HG02938 (cell line): ENCODE measurements at regions not wholly inside any gene's neighbourhood (a gene's known extent, or its start where the extent isn't known, plus 50 kb on each side); places are given as distances from the start of the nearest gene placed in this dataset.
"Not testable (repeated sequence)": the region's sequence is repeated elsewhere in the genome, so short reads cannot be mapped to it uniquely, and the experiment has no call there.

ENCODE experiments used
- ATAC-seq: cut with Tn5 transposase; IDR thresholded peaks from one replicate; pipeline ENCODE4 v1.9.1; 2021; ENCODE audit warnings: mild to moderate bottlenecking, moderate library complexity; ENCODE audit not compliant: unreplicated experiment

DNA sequence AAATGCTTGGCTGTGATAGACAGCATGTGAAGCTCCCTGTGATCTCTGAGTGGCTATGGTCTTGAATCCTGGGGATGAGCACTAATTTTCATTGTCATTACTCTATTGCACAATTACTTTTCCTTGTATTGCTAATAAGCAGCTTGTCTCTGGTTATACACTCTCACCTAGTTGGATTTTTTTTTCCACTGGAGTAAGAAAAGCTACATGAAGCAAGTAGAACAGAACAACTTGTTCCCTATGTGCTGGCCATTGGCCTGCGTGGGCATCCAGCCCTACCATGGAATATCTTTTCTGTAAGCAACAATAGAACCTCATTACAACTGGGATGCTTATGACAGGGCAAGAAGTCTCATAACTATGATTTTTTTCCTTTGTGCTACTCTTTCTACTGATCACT lies 807.4 kb downstream of the TNS3 start:
- ATAC-seq: no peak

DNA sequence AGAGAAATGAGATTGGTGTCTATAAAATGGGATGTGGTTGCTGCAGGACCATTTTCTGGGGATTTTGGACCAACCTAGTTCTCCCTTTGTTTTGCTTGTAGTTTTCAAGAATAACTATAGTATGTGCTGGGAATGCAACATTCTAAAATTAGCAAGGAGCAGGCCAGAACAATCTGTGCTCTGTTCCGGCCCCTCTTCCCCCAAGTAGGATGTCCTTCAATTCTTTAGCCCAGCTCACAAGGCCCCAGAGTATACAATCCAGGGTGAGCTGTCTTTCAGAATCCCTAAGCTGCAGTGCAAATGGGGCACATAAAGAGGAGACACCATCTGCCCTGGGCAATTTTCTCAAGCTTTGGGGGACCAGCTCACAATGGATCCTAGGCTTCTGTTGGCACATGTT lies 809.1 kb downstream of the TNS3 start:
- ATAC-seq: no peak

DNA sequence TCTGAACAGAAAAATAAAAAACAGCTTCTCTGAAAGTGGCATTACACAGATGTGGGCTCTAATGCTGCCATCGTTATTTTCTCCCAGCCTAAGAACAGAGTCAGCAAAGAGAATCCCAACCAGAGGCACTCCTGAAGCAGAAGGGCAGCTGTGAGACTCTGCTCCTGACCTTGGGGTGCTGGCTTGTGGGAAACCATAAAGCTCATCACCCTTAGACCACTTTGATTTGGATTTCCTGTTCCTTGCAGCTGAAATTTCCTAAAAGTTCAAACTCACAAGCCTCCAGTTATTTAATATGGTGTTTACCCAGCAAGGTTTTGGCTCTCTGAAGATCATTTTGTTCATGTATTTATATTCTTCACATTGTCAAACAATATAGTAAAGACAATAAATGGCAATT lies 814.8 kb downstream of the TNS3 start:
- no peak for ATAC-seq

DNA sequence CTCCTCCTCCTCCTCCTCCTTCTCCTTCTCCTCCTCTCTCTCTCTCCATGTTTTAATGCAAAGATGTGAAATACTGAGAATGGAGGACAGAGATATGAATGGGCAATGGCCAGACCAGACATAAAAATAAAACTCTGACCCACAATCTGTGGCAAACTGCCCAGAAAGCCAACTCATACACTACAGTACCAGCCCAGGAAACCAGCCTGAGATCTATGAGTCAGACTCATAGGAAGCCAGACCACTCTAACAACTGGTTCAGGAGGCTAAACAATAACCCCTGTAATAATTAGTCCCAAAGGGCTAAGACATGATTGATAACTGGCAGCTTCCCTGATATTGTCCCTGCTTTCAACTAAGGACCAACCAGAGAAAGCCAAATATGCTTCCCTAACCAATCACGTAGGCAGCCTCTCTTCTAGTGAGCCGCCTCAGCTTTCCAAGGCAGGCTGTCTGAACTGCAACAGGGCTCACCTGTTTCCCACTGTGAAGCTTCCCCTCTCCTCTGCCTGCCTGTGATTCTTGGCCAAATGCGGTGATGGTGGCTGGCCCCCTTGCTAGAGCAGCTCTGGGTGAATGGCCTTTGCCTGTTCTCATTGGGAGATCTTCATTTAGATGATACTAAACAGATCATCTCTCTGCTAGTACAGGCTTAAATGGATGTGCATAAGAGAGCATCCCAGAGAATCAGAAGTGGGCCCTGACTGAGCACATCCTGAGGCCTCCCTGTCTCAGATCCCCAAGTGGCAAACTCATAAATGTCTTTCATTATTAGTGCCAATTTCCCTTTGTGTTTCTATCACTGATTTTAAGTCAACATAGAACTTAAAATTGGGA lies 817.6 kb downstream of the TNS3 start:
- ATAC-seq: no peak

DNA sequence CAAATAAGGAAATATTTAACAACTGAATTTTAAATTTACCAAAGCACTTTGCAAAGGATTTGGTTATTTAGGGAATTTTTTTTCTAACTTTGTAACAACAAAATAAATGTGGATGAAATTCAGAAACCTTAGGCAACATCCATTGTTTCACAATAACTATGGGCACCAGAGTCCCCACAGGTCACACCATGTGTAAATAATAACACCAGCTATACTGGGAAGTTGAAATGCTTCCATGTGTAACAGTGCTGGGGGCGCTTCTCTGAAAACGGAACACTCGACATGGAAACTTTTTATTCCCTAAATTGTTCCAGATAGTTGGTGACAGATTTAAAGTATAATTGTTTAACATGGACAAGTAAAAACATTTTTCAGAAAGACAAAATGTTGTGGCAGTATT lies 818.6 kb downstream of the TNS3 start:
- no peak for ATAC-seq

DNA sequence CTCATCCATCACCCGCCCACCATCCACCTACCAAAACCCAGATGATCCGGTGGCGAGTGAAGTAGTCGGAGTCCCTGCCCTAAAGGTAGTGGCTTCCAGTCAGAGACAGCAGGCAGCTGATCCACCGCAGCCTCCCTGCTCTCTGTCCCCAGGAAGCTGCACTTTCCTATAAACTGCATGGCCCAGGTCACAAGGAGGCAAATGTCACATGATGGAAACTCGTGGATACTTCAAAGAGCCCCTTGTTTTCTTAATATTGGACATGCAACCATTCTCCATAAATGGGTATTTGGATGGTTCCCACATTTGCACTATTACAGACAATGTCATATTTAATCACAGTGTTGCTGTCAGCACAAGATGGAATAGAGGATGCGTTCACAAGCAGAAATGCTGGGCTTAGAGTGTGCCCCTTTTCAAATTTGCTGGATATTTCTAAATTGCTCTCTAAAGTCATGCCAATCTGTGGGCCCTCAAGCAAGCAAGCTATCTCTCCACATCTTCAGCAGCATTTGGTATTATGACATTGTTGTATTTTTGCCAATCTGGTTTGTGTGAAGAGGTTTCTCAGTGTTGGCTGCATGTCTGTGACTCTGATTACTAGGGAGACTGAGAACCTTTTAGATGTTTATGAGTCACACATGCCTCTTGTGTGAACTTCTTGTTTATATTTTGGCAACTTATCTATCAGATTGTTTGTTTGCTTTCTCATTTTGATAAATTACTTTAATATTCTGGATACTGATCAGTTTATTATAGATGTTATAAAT lies 822.0 kb downstream of the TNS3 start:
- ATAC-seq: no peak

DNA sequence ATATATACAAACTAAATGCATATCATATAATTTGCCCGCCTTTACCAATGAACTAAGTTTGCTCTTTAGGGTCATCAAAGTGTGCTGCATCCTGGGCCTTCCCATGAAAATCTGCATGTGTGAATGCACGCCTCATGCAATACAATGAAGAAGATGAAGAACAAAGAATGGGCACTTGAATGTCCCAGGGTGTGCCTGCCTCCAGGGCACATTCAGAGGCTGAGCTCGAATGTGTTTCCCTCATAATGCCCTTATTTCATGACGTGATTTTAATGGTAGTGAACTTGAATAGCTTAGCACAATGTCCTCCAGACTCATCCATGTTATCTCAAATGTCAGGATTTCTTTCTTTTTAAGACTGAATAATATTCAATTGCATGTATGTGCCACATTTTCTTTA lies 824.9 kb downstream of the TNS3 start:
- no peak for ATAC-seq

DNA sequence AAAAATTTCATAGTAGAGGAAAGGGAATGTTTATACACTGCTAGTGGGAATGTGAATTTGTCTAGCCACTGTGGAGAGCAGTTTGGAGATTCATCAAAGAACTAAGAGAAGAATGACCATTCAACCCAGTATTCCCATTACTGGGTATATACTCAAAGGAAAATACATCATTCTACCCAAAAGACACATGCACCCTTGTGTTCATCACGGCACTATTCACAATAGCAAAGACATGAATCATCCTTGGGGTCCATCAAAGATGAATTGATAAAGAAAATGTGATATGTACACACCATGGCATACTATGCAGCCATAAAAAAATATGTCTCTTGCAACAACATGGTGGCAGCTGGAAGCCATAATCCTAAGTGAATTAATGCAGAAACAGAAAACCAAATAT lies 825.7 kb downstream of the TNS3 start:
- no peak for ATAC-seq

DNA sequence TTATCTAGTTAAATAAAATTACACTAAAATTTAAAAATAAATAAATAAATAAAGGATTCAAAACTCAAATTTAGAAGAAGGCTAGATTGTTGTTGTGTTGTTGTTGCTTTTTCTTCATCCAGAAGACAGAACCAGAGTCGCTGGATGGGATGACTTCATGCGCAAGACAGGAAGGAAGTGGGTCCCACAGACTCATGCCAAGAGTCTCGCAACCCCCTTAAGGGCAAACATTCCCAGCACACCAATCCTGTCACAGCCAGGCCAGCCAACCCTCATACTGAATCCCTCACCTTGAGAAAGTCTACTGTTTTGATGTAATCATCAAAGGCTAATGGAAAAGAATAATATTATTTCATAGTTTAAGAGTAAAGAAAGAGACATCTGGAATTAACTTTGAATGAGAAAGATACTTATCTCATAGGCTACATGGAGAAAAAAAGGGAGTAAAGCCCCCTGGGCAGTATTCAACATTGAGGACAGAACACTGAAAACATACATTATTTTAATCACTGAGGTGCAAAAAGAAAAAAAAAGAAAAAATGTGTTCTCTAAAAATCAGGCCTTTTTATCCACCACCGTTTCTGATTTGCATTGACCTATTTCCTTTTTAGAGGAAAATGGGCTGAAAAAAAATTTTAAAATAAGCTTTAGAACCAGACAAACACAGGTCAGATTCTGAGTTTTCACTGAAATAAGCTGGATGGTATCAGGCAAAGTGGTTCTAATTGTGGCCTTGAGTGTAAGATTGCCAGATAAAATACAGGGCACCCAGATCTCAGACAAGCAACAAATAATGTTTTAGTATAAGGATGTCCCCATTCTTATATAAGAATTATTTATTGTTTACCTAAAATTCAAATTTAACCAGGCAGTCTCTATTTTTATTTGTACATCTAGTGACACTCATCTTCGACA lies 826.5 kb downstream of the TNS3 start:
- no peak for ATAC-seq

DNA sequence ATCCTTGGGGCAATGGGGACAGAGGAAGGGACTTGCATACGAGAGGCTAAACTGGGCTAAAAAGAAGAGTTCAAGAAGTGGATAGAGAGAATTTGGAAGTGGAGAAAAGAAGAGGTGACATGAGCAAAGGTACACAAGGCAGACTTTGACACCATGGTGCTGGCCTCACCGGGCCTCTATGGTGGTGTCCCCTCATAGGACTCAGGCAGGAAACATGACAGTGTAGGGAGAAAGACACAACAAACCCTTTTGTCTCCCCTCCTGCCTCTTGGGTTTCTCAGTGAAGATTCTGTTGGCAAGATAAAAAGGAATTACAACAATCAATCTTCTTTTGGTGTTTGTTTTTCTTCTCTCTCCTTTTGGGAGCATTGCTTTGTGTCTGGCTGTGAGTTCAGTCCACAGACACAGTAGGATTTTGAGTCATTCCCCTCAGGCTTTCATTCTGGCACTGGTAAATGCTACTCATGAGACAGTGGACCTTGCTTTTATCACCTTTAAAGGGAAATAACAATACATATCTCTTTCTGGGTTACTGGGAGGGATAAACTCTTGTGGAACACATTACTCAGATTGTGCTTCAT lies 827.7 kb downstream of the TNS3 start:
- no peak for ATAC-seq

DNA sequence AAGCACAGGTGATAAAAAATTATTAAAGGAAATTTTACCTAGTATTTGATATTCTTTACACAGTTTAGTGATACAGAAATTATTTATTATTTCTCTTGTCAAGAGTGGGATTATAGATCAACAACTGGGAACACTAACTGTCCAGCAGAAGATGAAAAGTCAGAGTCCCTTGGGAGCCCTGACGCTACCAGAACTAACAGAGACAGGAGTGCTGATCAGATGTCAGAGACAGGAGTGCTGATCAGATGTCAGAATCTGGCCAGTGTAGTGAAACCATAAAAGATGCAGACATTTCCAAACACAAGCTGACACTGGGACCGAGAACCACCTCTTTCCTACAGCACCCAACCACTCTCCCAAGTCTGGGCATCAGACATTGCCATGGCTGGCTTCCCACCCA lies 828.2 kb downstream of the TNS3 start:
- no peak for ATAC-seq

DNA sequence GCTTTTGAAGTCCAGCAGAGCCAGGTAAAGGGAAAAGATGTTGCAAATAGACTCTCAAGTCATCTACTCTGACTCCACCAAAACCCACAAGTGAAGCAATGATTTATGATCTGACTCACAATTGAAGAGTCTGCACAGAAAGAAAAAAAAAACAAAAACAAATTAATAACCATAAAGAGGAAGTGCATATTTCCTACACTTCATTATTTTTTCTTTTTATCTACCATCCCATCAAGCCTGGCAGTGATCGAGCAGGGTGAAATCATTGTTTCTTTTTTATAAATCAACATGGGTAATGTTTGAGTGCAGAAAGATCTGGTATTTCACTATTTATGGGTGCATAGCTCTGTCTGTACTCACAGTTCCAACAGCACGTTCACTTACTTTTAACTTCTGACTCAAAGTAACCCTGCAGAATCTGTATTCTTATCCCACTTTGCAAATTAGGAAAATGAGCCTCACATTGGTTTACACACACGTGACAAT lies 829.0 kb downstream of the TNS3 start:
- ATAC-seq: no peak

DNA sequence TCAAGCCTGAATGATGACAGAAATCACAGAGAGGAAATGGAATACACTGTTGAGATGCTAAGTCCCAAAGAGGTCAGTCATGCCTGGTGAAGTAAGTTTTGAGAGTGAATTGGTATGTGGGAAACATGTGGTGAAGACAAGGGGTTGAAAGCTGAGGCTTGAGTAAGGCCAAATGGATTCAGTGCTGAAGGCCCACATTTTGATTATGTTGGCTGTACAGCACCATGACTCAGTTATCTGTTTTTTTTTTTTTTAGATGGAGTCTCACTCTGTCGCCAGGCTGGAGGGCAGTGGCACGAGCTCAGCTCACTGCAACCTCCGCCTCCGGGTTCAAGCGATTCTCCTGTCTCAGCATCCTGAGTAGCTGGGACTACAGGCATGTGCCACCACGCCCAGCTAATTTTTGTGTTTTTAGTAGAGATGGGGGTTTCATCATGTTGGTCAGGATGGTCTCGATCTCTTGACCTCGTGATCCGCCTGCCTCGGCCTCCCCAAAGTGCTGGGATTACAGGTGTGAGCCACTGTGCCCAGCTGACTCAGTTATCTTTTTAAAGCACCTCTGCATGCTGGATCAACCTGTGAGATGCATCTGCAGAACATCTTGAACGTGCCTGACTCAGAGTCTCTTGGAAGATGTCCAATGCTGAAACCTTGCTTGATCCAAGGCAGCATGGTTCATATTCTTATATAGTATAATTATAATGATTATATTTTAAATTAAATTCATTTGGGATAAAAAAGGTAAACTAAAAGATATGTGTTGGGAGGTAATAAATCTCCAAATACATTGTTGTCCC lies 829.8 kb downstream of the TNS3 start:
- ATAC-seq: not testable (repeated sequence)

DNA sequence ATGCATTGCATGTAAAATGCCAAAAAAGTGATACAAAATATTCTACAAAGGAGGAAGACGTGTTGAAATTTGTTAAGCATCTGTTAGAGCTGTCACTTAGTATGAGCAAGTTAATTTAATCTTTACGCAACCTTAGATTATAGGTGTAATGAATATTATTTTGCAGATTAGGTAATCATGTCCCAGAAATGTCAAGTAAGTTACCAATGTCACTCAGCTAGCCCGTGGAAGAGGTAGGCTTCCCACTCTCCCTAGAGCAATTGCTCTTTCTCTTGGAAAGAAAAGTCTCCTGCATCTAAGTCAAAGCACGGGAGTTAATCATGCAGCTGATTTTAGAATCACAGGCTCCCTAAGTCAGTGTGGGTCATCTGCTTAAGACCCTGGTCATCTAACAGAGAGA lies 830.4 kb upstream of the IGFBP3 start:
- ATAC-seq: no peak

DNA sequence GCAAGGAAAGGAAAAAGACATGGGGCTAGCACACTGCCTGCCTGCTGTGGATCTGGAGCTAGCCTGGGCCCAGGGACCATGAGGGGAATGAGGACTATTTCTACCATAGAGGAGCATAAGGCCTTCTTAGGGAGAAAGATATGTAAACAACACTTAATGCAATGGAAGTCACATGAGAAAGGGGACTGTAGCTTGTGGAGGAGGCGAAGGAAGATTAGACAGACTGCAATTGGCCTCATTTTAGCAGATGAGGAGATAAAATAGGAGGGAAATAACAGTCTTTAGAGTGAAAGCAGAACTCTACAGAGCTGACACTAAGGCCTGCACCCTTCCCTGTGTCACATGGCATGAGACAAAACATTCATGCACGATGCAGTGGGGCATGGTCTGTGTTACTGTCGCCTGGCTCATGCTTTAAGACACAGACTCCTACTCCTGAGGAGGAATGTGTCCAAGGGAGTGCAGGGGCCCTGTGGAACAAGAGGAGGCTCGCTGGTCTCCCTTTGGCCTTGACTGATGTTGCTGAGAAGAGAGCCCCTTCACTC lies 829.3 kb upstream of the IGFBP3 start:
- no peak for ATAC-seq

DNA sequence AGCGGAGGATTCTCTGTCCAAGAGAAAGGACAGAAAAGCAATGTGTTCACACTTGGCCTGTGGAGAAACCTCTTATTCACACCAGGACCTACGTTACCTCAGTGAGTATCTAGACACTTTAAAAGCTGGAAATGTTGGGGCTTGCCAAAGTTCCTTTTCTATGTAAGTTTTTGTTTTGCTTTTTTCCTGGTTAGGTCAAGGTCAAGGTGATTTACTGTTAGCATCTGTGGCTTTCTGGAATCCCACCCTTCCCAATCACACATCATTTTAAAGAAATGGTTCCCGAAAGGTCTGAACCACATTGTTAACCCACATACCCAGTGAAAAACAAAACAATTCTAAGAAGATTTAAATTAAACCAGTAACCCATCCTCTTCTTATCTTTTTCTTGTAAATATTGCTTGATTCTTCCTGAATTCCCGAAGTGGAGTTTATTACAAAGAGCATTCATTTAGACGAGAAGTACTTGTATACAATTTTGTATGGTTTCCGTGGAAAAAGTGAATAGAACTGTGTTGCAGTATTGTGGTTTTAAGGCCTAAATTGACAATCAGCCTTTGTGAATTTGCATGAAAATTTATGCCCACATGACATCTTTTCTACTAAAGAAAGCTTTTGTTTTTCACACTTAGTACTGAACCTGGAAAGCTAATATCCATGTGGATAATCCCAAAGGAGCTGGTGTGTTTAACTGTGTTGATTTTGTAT lies 827.0 kb upstream of the IGFBP3 start:
- ATAC-seq: no peak

DNA sequence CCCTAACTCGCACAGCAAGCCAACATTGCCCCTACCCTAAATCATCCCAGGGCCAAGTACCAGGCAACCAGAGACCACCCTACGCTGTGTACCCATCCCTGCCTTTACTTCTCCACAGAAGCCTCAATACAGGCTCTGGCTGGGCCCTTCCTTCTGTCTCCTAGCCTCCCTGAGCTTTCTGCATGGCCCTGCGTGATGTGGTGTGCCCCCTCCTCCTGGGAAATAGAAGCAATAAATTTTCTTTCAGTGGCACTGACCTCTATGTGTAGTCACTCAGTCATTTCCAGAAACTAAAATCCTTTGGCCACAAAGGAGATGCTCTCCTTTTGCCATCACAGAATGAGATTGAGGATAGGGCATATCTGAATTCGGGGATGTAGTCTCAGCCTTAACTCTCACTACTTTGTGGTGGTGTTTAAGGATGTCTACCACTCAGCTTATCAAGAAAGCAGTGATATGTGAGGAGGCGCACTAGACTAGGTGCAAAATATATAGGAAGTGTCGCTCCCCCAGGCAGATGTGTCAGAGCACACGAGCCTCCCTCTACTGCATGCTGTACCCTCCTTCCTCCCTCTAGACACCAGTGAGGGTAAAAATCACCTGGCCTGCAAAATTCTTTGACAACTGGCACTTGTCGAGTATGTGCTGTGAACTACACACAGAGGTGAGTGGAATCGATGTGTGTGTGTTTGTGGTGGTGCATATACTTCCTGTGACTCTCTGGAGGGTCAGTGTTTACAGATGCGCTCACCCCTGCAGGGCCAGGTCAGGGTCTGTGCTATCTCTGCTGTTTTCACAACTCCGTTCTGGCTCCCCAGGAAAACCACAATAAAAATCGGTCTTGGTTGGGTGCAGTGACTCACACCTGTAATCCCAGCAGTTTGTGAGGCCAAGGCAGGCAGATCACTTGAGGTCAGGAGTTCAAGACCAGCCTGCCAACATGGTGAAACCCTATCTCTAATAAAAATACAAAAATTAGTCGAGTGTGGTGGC lies 825.9 kb upstream of the IGFBP3 start:
- ATAC-seq: no peak

DNA sequence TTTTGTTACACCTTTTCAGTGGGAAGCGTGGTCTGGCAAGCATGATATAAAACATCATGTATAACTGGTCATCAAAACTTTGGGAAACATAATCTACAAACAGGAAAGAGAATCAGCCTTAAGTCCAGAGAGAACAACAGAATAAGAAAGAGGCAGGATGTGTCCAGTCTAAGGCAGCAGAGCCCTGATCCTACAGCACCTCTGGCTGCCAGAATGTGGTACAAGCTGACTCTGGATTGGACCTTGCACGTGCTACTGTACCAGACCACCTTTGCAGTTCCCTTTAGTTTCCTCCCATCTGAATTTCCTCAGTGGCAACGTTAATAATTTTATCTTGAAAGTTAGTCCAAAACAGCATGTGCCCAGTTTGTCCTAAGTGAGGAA lies 824.6 kb upstream of the IGFBP3 start:
- no peak for ATAC-seq
